ENCODE measurements at regions not wholly inside any gene's neighbourhood (a gene's known extent, or its start where the extent isn't known, plus 50 kb on each side); places are given as distances from the start of the nearest gene placed in this dataset.
"Not testable (repeated sequence)": the region's sequence is repeated elsewhere in the genome, so short reads cannot be mapped to it uniquely, and the experiment has no call there.

- peak; percentile 96 for DNase-seq (ENCODE audit: low spot score)
Observed at GRCh38 chrX:155819966-155820491, 61.1 kb upstream of the VAMP7 start.

- no peak for DNase-seq (ENCODE audit: low spot score)
Observed at GRCh38 chrX:155819525-155819924, 61.6 kb upstream of the VAMP7 start.

GRCh38 chrX:155814391-155814790, 66.8 kb upstream of the VAMP7 start:
- not testable (repeated sequence) for DNase-seq (ENCODE audit: low spot score)

- no peak for DNase-seq (ENCODE audit: low spot score)
Observed at GRCh38 chrX:155779831-155780230, 101.3 kb upstream of the VAMP7 start.

GRCh38 chrX:155778844-155779553, 102.1 kb upstream of the VAMP7 start:
- peak; percentile 57 for DNase-seq (ENCODE audit: low spot score)

- DNase-seq (ENCODE audit: low spot score): no peak
Observed at GRCh38 chrX:155774387-155774786, 106.8 kb upstream of the VAMP7 start.

GRCh38 chrX:155767876-155768769, 113.0 kb upstream of the VAMP7 start:
- DNase-seq (ENCODE audit: low spot score): no peak

- DNase-seq (ENCODE audit: low spot score): peak; percentile 51
Observed at GRCh38 chrX:155767051-155767875, 113.9 kb upstream of the VAMP7 start.

GRCh38 chrX:155766321-155766720, 114.8 kb upstream of the VAMP7 start:
- no peak for DNase-seq (ENCODE audit: low spot score)

- no peak for DNase-seq (ENCODE audit: low spot score)
Observed at GRCh38 chrX:155761185-155761584, 120.0 kb upstream of the VAMP7 start.

- no peak for DNase-seq (ENCODE audit: low spot score)
Observed at GRCh38 chrX:155757046-155757759, 123.9 kb upstream of the VAMP7 start.

GRCh38 chrX:155755706-155756337, 125.3 kb upstream of the VAMP7 start:
- DNase-seq (ENCODE audit: low spot score): no peak

GRCh38 chrX:155751131-155751530, 130.0 kb upstream of the VAMP7 start:
- no peak for DNase-seq (ENCODE audit: low spot score)

- DNase-seq (ENCODE audit: low spot score): peak; percentile 93
Observed at GRCh38 chrX:155747520-155747919, 133.6 kb upstream of the VAMP7 start.

- peak; percentile 95 for DNase-seq (ENCODE audit: low spot score)
Observed at GRCh38 chrX:155745792-155746191, 133.0 kb upstream of the TMLHE start.

- DNase-seq (ENCODE audit: low spot score): no peak
Observed at GRCh38 chrX:155744534-155744933, 131.8 kb upstream of the TMLHE start.

- DNase-seq (ENCODE audit: low spot score): not testable (repeated sequence)
Observed at GRCh38 chrX:155728335-155728734, 115.6 kb upstream of the TMLHE start.

GRCh38 chrX:155718972-155719586, 106.3 kb upstream of the TMLHE start:
- no peak for DNase-seq (ENCODE audit: low spot score)

GRCh38 chrX:155715141-155715540, 102.4 kb upstream of the TMLHE start:
- DNase-seq (ENCODE audit: low spot score): no peak

- no peak for DNase-seq (ENCODE audit: low spot score)
Observed at GRCh38 chrX:155695419-155695818, 82.7 kb upstream of the TMLHE start.

Measured in HT-29 (cell line).